ENCODE measurements at regions not wholly inside any gene's neighbourhood (a gene's known extent, or its start where the extent isn't known, plus 50 kb on each side); places are given as distances from the start of the nearest gene placed in this dataset.

- H3K36me3 Mint-ChIP-seq (ENCODE audit: unreplicated experiment): no peaks in the 10 kb centered on the region
- DNase-seq (ENCODE audit: extremely low spot score, unreplicated experiment): peak; percentile 78
- H3K27ac Mint-ChIP-seq (ENCODE audit: unreplicated experiment): no peak overlapping the region
- TF ChIP-seq CTCF (IDR thresholded peaks at IDR 0.05): no peak
- H3K27me3 Mint-ChIP-seq (ENCODE audit: unreplicated experiment): no peaks in the 10 kb centered on the region
- no peaks in the 10 kb centered on the region for H3K4me1 Mint-ChIP-seq (ENCODE audit: unreplicated experiment)
- no peaks in the 10 kb centered on the region for H3K9me3 Mint-ChIP-seq (ENCODE audit: unreplicated experiment)
- H3K4me3 Mint-ChIP-seq (ENCODE audit: unreplicated experiment): no peak overlapping the region
These were observed 142.5 kb upstream of the HS3ST2 start for GRCh38 chr16:22671301-22672076.

- H3K4me3 Mint-ChIP-seq (ENCODE audit: unreplicated experiment): no peak overlapping the region
- H3K36me3 Mint-ChIP-seq (ENCODE audit: unreplicated experiment): no peaks in the 10 kb centered on the region
- TF ChIP-seq CTCF (IDR thresholded peaks at IDR 0.05): no peak
- no peaks in the 10 kb centered on the region for H3K9me3 Mint-ChIP-seq (ENCODE audit: unreplicated experiment)
- peak; percentile 79 for DNase-seq (ENCODE audit: extremely low spot score, unreplicated experiment)
- no peak overlapping the region for H3K27ac Mint-ChIP-seq (ENCODE audit: unreplicated experiment)
- H3K4me1 Mint-ChIP-seq (ENCODE audit: unreplicated experiment): no peaks in the 10 kb centered on the region
- no peaks in the 10 kb centered on the region for H3K27me3 Mint-ChIP-seq (ENCODE audit: unreplicated experiment)
These were observed 141.1 kb upstream of the HS3ST2 start for GRCh38 chr16:22672830-22673210.

GRCh38 chr16:22673421-22673831 is 140.5 kb upstream of the HS3ST2 start:
- H3K27ac Mint-ChIP-seq (ENCODE audit: unreplicated experiment): no peak overlapping the region
- H3K27me3 Mint-ChIP-seq (ENCODE audit: unreplicated experiment): no peaks in the 10 kb centered on the region
- H3K4me1 Mint-ChIP-seq (ENCODE audit: unreplicated experiment): no peaks in the 10 kb centered on the region
- no peaks in the 10 kb centered on the region for H3K9me3 Mint-ChIP-seq (ENCODE audit: unreplicated experiment)
- TF ChIP-seq CTCF (IDR thresholded peaks at IDR 0.05): no peak
- no peaks in the 10 kb centered on the region for H3K36me3 Mint-ChIP-seq (ENCODE audit: unreplicated experiment)
- DNase-seq (ENCODE audit: extremely low spot score, unreplicated experiment): peak; percentile 69
- H3K4me3 Mint-ChIP-seq (ENCODE audit: unreplicated experiment): no peak overlapping the region

- TF ChIP-seq CTCF (IDR thresholded peaks at IDR 0.05): no peak
- no peak overlapping the region for H3K27ac Mint-ChIP-seq (ENCODE audit: unreplicated experiment)
- H3K27me3 Mint-ChIP-seq (ENCODE audit: unreplicated experiment): no peaks in the 10 kb centered on the region
- DNase-seq (ENCODE audit: extremely low spot score, unreplicated experiment): peak; percentile 68
- H3K4me3 Mint-ChIP-seq (ENCODE audit: unreplicated experiment): no peak overlapping the region
- no peaks in the 10 kb centered on the region for H3K4me1 Mint-ChIP-seq (ENCODE audit: unreplicated experiment)
- H3K9me3 Mint-ChIP-seq (ENCODE audit: unreplicated experiment): no peaks in the 10 kb centered on the region
- no peaks in the 10 kb centered on the region for H3K36me3 Mint-ChIP-seq (ENCODE audit: unreplicated experiment)
These were observed 139.2 kb upstream of the HS3ST2 start for GRCh38 chr16:22674832-22675191.

- no peaks in the 10 kb centered on the region for H3K9me3 Mint-ChIP-seq (ENCODE audit: unreplicated experiment)
- no peak for TF ChIP-seq CTCF (IDR thresholded peaks at IDR 0.05)
- no peaks in the 10 kb centered on the region for H3K27me3 Mint-ChIP-seq (ENCODE audit: unreplicated experiment)
- no peak overlapping the region for H3K4me3 Mint-ChIP-seq (ENCODE audit: unreplicated experiment)
- H3K27ac Mint-ChIP-seq (ENCODE audit: unreplicated experiment): no peak overlapping the region
- H3K4me1 Mint-ChIP-seq (ENCODE audit: unreplicated experiment): no peaks in the 10 kb centered on the region
- DNase-seq (ENCODE audit: extremely low spot score, unreplicated experiment): peak; percentile 74
- no peaks in the 10 kb centered on the region for H3K36me3 Mint-ChIP-seq (ENCODE audit: unreplicated experiment)
These were observed 138.0 kb upstream of the HS3ST2 start for GRCh38 chr16:22675745-22676540.

Measured in osteocyte (in vitro differentiated cells).